NCI-H345 treated with DMSO at 0.1 percent for 48 hours (cell line): ENCODE measurements at regions not wholly inside any gene's neighbourhood (a gene's known extent, or its start where the extent isn't known, plus 50 kb on each side); places are given as distances from the start of the nearest gene placed in this dataset.

Experiments
- DNase-seq: peaks from one replicate; lab custom pipeline; 2025; ENCODE audit not compliant: unreplicated experiment; lab: John Stamatoyannopoulos, UW

GRCh38 chr6:113574147-113574546 is 283.0 kb upstream of the MARCKS start:
- DNase-seq = no peak

GRCh38 chr6:113576310-113576709 is 280.8 kb upstream of the MARCKS start:
- no peak for DNase-seq

GRCh38 chr6:113578691-113579090 is 278.5 kb upstream of the MARCKS start:
- DNase-seq = no peak

- no peak for DNase-seq
These were observed 272.4 kb upstream of the MARCKS start for GRCh38 chr6:113584767-113585166.

GRCh38 chr6:113585246-113585645 is 271.9 kb upstream of the MARCKS start:
- DNase-seq = no peak

GRCh38 chr6:113586413-113587077 is 270.6 kb upstream of the MARCKS start:
- DNase-seq = no peak

- peak; percentile 68 for DNase-seq
These were observed 270.0 kb upstream of the MARCKS start for GRCh38 chr6:113587078-113587699.

GRCh38 chr6:113588646-113589045 is 268.5 kb upstream of the MARCKS start:
- DNase-seq = no peak

GRCh38 chr6:113591896-113592827 is 265.0 kb upstream of the MARCKS start:
- DNase-seq = peak; percentile 59

- DNase-seq = no peak
These were observed 262.4 kb upstream of the MARCKS start for GRCh38 chr6:113594726-113595125.

- no peak for DNase-seq
These were observed 261.2 kb upstream of the MARCKS start for GRCh38 chr6:113595911-113596376.

- DNase-seq = peak; percentile 69
These were observed 260.5 kb upstream of the MARCKS start for GRCh38 chr6:113596387-113597230.

- DNase-seq = no peak
These were observed 259.9 kb upstream of the MARCKS start for GRCh38 chr6:113597231-113597583.

- DNase-seq = no peak
These were observed 258.4 kb upstream of the MARCKS start for GRCh38 chr6:113598786-113599185.

GRCh38 chr6:113599444-113599843 is 257.7 kb upstream of the MARCKS start:
- no peak for DNase-seq

GRCh38 chr6:113600551-113601339 is 256.4 kb upstream of the MARCKS start:
- DNase-seq = no peak

GRCh38 chr6:113607821-113608545 is 249.2 kb upstream of the MARCKS start:
- no peak for DNase-seq

GRCh38 chr6:113610377-113610988 is 246.7 kb upstream of the MARCKS start:
- DNase-seq = no peak

GRCh38 chr6:113616701-113617274 is 240.4 kb upstream of the MARCKS start:
- no peak for DNase-seq
